ENCODE measurements at regions not wholly inside any gene's neighbourhood (a gene's known extent, or its start where the extent isn't known, plus 50 kb on each side); places are given as distances from the start of the nearest gene placed in this dataset.

DNA sequence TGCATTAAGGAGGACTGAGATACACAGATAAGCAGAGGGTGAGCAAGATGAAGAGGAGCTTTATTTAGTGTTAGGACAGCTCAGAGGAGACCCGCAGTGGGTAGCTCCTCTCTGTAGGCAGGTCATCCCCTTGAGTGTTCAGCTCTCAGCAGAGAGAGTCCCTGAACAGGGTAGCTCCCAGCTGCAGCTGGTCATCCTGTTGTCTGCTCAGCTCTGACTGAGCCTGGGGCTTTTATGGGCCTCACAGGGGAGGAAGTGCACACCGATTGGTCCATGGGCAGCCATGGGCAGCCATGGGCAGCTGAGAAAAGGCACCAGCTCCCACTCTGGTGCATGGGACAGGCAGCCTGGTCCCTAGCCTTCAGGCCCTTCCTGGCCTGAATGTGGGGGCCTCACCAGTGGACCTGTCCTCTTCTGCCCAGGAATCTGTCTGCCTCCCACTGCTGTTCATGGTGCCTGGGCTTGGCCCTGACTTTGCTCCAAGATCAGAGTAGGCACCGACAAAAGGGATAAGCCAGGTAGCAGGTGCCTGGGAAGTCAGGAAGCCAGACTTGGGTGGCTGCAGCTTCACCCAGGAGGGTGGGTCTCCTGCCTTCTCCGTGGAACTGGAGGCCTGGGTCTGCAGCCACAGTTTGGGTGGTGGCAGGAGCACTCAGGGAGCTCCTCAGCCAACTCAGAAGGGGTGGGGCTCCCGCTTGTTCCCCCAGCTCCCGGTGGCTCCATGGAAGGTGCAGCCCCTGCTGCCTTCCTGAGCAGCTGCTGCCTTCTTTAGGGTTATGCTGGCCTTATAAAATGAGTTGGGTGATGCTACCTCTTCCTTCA is 54.7 kb downstream of the MYEOV start:
- POLR2A ChIA-PET, result no interaction called here
- Mint-ChIP-seq H3K4me1 (peaks cover 4% of the 10 kb centered on the region; the same call in 1 of the 2 replicates), H3K36me3 (no peaks in the 10 kb centered on the region), H3K27ac (no peak overlapping the region), H3K4me3 (no peak overlapping the region), H3K27me3 (ENCODE audit: low read depth) (no peaks in the 10 kb centered on the region), H3K9me3 (no peaks in the 10 kb centered on the region)
- TF ChIP-seq, protein P1, sequence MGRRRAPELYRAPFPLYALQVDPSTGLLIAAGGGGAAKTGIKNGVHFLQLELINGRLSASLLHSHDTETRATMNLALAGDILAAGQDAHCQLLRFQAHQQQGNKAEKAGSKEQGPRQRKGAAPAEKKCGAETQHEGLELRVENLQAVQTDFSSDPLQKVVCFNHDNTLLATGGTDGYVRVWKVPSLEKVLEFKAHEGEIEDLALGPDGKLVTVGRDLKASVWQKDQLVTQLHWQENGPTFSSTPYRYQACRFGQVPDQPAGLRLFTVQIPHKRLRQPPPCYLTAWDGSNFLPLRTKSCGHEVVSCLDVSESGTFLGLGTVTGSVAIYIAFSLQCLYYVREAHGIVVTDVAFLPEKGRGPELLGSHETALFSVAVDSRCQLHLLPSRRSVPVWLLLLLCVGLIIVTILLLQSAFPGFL (CRISPR knock-in tag; IDR thresholded peaks at IDR 0.05; ENCODE audit: borderline replicate concordance), result no peak
- no peak for TF ChIP-seq NFE2L1 (CRISPR knock-in tag; IDR thresholded peaks at IDR 0.05)
- TF ChIP-seq PRRX2 (CRISPR knock-in tag; IDR thresholded peaks at IDR 0.05), result no peak
- TF ChIP-seq NR3C1 (CRISPR knock-in tag; conservative IDR thresholded peaks at IDR 0.05; ENCODE audit: low read depth), result no peak
- no peak for TF ChIP-seq GABPB1 (CRISPR knock-in tag; IDR thresholded peaks at IDR 0.05)
- TF ChIP-seq, protein P2, sequence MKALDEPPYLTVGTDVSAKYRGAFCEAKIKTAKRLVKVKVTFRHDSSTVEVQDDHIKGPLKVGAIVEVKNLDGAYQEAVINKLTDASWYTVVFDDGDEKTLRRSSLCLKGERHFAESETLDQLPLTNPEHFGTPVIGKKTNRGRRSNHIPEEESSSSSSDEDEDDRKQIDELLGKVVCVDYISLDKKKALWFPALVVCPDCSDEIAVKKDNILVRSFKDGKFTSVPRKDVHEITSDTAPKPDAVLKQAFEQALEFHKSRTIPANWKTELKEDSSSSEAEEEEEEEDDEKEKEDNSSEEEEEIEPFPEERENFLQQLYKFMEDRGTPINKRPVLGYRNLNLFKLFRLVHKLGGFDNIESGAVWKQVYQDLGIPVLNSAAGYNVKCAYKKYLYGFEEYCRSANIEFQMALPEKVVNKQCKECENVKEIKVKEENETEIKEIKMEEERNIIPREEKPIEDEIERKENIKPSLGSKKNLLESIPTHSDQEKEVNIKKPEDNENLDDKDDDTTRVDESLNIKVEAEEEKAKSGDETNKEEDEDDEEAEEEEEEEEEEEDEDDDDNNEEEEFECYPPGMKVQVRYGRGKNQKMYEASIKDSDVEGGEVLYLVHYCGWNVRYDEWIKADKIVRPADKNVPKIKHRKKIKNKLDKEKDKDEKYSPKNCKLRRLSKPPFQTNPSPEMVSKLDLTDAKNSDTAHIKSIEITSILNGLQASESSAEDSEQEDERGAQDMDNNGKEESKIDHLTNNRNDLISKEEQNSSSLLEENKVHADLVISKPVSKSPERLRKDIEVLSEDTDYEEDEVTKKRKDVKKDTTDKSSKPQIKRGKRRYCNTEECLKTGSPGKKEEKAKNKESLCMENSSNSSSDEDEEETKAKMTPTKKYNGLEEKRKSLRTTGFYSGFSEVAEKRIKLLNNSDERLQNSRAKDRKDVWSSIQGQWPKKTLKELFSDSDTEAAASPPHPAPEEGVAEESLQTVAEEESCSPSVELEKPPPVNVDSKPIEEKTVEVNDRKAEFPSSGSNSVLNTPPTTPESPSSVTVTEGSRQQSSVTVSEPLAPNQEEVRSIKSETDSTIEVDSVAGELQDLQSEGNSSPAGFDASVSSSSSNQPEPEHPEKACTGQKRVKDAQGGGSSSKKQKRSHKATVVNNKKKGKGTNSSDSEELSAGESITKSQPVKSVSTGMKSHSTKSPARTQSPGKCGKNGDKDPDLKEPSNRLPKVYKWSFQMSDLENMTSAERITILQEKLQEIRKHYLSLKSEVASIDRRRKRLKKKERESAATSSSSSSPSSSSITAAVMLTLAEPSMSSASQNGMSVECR (CRISPR knock-in tag; IDR thresholded peaks at IDR 0.05; ENCODE audit: borderline replicate concordance), result no peak
- TF ChIP-seq CBFB (CRISPR knock-in tag; IDR thresholded peaks at IDR 0.05; ENCODE audit: low read depth), result no peak
- TF ChIP-seq, protein P3, sequence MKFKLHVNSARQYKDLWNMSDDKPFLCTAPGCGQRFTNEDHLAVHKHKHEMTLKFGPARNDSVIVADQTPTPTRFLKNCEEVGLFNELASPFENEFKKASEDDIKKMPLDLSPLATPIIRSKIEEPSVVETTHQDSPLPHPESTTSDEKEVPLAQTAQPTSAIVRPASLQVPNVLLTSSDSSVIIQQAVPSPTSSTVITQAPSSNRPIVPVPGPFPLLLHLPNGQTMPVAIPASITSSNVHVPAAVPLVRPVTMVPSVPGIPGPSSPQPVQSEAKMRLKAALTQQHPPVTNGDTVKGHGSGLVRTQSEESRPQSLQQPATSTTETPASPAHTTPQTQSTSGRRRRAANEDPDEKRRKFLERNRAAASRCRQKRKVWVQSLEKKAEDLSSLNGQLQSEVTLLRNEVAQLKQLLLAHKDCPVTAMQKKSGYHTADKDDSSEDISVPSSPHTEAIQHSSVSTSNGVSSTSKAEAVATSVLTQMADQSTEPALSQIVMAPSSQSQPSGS (CRISPR knock-in tag; IDR thresholded peaks at IDR 0.05; ENCODE audit: borderline replicate concordance, low read depth), result no peak
- no peak for ATAC-seq
- no peak for DNase-seq (ENCODE audit: low spot score)
- CTCF ChIA-PET, result interaction anchor here (1.0 kb wide), 1 partner anchor 217 kb away, joined by 6 read pairs; no protein-coding TSS in a partner anchor

DNA sequence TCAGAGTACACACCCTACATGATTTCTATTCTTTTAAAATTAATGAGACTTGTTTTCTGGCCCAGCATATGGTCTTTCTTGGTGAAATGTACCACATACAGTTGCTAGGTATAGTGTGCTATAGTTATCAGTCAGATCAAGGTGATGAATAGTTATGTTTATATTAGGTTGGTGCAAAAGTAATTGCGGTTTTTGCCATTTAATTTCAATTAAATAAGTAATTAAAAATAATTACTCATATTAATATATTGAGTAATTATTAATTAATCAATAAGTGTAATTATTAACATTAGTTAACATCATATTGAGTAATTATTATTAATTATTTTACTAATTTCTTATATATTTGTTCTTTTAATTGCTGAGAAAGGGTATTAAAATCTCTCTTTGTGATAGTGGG is 56.1 kb downstream of the MYEOV start:
- peak; percentile 90 for TF ChIP-seq HMGA2 (CRISPR knock-in tag; IDR thresholded peaks at IDR 0.05)
- TF ChIP-seq TP53 (CRISPR knock-in tag; IDR thresholded peaks at IDR 0.05), result no peak
- H3K4me1 Mint-ChIP-seq, result peaks cover 4% of the 10 kb centered on the region; the same call in 1 of the 2 replicates
- DNase-seq (ENCODE audit: low spot score) (no peak), ATAC-seq (no peak)
- ChIA-PET POLR2A (no interaction called here), CTCF (no interaction called here)
- no peaks in the 10 kb centered on the region for H3K36me3 Mint-ChIP-seq
- H3K27me3 Mint-ChIP-seq (ENCODE audit: low read depth), result no peaks in the 10 kb centered on the region
- peaks cover 3% of the 10 kb centered on the region; the same call in 1 of the 2 replicates for H3K9me3 Mint-ChIP-seq
- no peak overlapping the region for H3K27ac Mint-ChIP-seq
- no peak overlapping the region for H3K4me3 Mint-ChIP-seq

DNA sequence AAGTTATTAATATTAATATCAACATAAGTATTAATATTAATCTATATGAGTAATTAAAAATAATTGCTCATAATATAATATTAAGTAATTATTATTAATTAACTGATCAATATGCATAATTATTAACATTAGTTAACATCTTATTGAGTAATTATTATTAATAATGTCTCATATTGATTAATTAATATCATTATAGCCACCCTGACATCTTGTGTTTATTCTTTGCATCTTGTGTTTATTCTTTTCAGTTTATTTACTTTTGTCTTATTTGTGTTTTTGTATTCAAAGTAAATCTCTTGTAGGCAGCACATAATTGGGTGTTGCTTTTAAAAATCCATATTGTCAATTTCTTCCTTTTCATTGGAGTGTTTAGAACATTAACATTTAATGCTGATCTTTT is 56.6 kb downstream of the MYEOV start:
- ChIA-PET CTCF (no interaction called here), POLR2A (no interaction called here)
- ATAC-seq, result no peak
- Mint-ChIP-seq H3K36me3 (no peaks in the 10 kb centered on the region), H3K27ac (no peak overlapping the region), H3K27me3 (ENCODE audit: low read depth) (no peaks in the 10 kb centered on the region), H3K4me3 (no peak overlapping the region), H3K9me3 (peaks cover 3% of the 10 kb centered on the region; the same call in 1 of the 2 replicates), H3K4me1 (peaks cover 4% of the 10 kb centered on the region; the same call in 1 of the 2 replicates)
- no peak for DNase-seq (ENCODE audit: low spot score)
- no peak for TF ChIP-seq JUN (CRISPR knock-in tag; IDR thresholded peaks at IDR 0.05)
- TF ChIP-seq RORB (CRISPR knock-in tag; IDR thresholded peaks at IDR 0.05), result no peak
- no peak for TF ChIP-seq SP1 (CRISPR knock-in tag; conservative IDR thresholded peaks at IDR 0.05)
- TF ChIP-seq, protein P4, sequence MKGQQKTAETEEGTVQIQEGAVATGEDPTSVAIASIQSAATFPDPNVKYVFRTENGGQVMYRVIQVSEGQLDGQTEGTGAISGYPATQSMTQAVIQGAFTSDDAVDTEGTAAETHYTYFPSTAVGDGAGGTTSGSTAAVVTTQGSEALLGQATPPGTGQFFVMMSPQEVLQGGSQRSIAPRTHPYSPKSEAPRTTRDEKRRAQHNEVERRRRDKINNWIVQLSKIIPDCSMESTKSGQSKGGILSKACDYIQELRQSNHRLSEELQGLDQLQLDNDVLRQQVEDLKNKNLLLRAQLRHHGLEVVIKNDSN (CRISPR knock-in tag; IDR thresholded peaks at IDR 0.05), result no peak
- TF ChIP-seq, protein P5, sequence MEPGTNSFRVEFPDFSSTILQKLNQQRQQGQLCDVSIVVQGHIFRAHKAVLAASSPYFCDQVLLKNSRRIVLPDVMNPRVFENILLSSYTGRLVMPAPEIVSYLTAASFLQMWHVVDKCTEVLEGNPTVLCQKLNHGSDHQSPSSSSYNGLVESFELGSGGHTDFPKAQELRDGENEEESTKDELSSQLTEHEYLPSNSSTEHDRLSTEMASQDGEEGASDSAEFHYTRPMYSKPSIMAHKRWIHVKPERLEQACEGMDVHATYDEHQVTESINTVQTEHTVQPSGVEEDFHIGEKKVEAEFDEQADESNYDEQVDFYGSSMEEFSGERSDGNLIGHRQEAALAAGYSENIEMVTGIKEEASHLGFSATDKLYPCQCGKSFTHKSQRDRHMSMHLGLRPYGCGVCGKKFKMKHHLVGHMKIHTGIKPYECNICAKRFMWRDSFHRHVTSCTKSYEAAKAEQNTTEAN (CRISPR knock-in tag; IDR thresholded peaks at IDR 0.05), result no peak
- TF ChIP-seq, protein P6, sequence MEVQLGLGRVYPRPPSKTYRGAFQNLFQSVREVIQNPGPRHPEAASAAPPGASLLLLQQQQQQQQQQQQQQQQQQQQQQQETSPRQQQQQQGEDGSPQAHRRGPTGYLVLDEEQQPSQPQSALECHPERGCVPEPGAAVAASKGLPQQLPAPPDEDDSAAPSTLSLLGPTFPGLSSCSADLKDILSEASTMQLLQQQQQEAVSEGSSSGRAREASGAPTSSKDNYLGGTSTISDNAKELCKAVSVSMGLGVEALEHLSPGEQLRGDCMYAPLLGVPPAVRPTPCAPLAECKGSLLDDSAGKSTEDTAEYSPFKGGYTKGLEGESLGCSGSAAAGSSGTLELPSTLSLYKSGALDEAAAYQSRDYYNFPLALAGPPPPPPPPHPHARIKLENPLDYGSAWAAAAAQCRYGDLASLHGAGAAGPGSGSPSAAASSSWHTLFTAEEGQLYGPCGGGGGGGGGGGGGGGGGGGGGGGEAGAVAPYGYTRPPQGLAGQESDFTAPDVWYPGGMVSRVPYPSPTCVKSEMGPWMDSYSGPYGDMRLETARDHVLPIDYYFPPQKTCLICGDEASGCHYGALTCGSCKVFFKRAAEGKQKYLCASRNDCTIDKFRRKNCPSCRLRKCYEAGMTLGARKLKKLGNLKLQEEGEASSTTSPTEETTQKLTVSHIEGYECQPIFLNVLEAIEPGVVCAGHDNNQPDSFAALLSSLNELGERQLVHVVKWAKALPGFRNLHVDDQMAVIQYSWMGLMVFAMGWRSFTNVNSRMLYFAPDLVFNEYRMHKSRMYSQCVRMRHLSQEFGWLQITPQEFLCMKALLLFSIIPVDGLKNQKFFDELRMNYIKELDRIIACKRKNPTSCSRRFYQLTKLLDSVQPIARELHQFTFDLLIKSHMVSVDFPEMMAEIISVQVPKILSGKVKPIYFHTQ (CRISPR knock-in tag; IDR thresholded peaks at IDR 0.05), result no peak
- no peak for TF ChIP-seq CREB1 (CRISPR knock-in tag; IDR thresholded peaks at IDR 0.05)
- TF ChIP-seq IRF2 (CRISPR knock-in tag; IDR thresholded peaks at IDR 0.05; ENCODE audit: borderline replicate concordance, low read depth), result no peak
- TF ChIP-seq, protein P7, sequence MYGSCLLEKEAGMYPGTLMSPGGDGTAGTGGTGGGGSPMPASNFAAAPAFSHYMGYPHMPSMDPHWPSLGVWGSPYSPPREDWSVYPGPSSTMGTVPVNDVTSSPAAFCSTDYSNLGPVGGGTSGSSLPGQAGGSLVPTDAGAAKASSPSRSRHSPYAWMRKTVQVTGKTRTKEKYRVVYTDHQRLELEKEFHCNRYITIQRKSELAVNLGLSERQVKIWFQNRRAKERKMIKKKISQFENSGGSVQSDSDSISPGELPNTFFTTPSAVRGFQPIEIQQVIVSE (CRISPR knock-in tag; IDR thresholded peaks at IDR 0.05; ENCODE audit: borderline replicate concordance), result no peak
